ENCODE measurements at regions not wholly inside any gene's neighbourhood (a gene's known extent, or its start where the extent isn't known, plus 50 kb on each side); places are given as distances from the start of the nearest gene placed in this dataset.

DNA sequence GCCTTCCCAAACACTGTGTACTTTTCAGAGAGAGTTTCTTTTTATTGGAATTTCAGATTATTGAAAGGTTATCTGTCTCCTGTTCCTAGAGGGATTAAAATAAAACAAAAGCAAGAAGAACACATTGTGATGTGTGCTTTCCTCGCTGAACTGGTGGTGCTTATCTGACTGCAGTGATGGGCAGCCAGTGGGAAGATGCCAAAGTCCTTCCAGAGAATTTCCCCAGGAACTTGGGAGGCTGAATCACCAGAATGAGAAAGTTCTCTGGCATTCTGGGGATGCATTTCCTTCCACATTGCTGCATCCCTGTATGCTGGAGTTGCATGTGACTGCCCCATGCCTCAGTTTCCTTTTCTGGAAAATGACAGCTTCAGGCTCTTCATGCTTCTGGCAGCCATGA, 53.9 kb upstream of the SEC11C start:
- H2BK12ac ChIP-seq (ENCODE audit: low read depth, low read length), result no peak overlapping the region
- H2BK120ac ChIP-seq (replicated peaks; ENCODE audit: low read depth, low read length), result no peak overlapping the region
- no peak overlapping the region for H3K18ac ChIP-seq (ENCODE audit: extremely low read depth, low read length)
- CTCF ChIA-PET (ENCODE audit: partially characterized antibody), result interaction anchor here (0.9 to 7.4 kb wide), 15 partner anchors 9 to 322 kb away, joined by 3 to 62 read pairs (median 6); partner anchors contain the start of gene GRP
- no peak overlapping the region for H3K56ac ChIP-seq (replicated peaks; ENCODE audit: insufficient read length, low read depth, low read length)
- H3K27ac ChIP-seq (ENCODE audit: low read depth, low read length), result no peak overlapping the region
- H3K4me3 ChIP-seq (ENCODE audit: extremely low read depth in 1 of 4, insufficient read depth in 2 of 4, low read depth in 3 of 4, low read length in 4 of 4), result no peak overlapping the region
- no peaks in the 10 kb centered on the region for H3K9me3 ChIP-seq (ENCODE audit: insufficient read depth in 2 of 2, low read depth in 1 of 2, low read length in 1 of 2)
- 88% methylated on average over 1 of the region's 1 CpG; no CpG with 5 or more reads in 1 of the 2 experiments for WGBS, 2 experiments (ENCODE audit: extremely low coverage in 1 of 2, insufficient coverage in 1 of 2, insufficient read length in 1 of 2, insufficient replicate concordance in 2 of 2, low coverage in 1 of 2, low lambda C conversion rate in 2 of 2, missing lambda C conversion rate in 1 of 2)
- no peak overlapping the region for H4K91ac ChIP-seq (replicated peaks; ENCODE audit: insufficient read length, low read length)
- H3K79me1 ChIP-seq (ENCODE audit: low read depth, low read length), result no peaks in the 10 kb centered on the region
- no peaks in the 10 kb centered on the region for H3K27me3 ChIP-seq (replicated peaks in 1 of 4; ENCODE audit: control insufficient read depth in 3 of 4, extremely low read depth in 1 of 4, insufficient read depth in 3 of 4, low read length in 3 of 4)
- no peak for FAIRE-seq
- no peaks in the 10 kb centered on the region for H3K36me3 ChIP-seq (ENCODE audit: control insufficient read depth in 2 of 4, insufficient read depth in 4 of 4, low read length in 3 of 4)
- H3K79me2 ChIP-seq (ENCODE audit: control insufficient read depth in 1 of 2, insufficient read depth in 2 of 2, low read length in 2 of 2), result no peaks in the 10 kb centered on the region
- H4K5ac ChIP-seq (ENCODE audit: insufficient read length, low read depth, low read length), result no peak overlapping the region
- H4K8ac ChIP-seq (ENCODE audit: extremely low read depth, insufficient read depth, low read length), result no peak overlapping the region
- H3K4ac ChIP-seq (replicated peaks; ENCODE audit: insufficient read length, low read depth, low read length), result no peak overlapping the region
- no peak overlapping the region for H3K23ac ChIP-seq (ENCODE audit: insufficient read length)
- H2BK5ac ChIP-seq (ENCODE audit: low read depth, low read length), result no peak overlapping the region
- DNase-seq (ENCODE audit: low read depth in 1 of 2, low spot score in 2 of 2), result no peak
- no peaks in the 10 kb centered on the region for H3K4me1 ChIP-seq (replicated peaks in 1 of 4; ENCODE audit: control insufficient read depth in 3 of 4, insufficient read depth in 4 of 4, low read length in 3 of 4)
- H3K4me2 ChIP-seq (ENCODE audit: insufficient read depth in 1 of 2, low read depth in 2 of 2, low read length in 2 of 2), result no peak overlapping the region
- H2AK5ac ChIP-seq (ENCODE audit: low read depth, low read length), result no peak overlapping the region
- H3K14ac ChIP-seq (ENCODE audit: insufficient read length), result no peak overlapping the region
- H2BK20ac ChIP-seq (ENCODE audit: low read length), result no peak overlapping the region
- no peaks in the 10 kb centered on the region for H4K20me1 ChIP-seq (replicated peaks in 1 of 2; ENCODE audit: control insufficient read depth in 1 of 2, insufficient read depth in 2 of 2, low read length in 2 of 2)
- POLR2A ChIA-PET (ENCODE audit: partially characterized antibody), result no interaction called here
- no peak overlapping the region for H3K9ac ChIP-seq (replicated peaks in 1 of 4; ENCODE audit: extremely low read depth in 1 of 4, low read depth in 3 of 4, low read length in 3 of 4)
- H3K23me2 ChIP-seq (ENCODE audit: low read depth, low read length), result no peaks in the 10 kb centered on the region
- no peak overlapping the region for H2BK15ac ChIP-seq (ENCODE audit: low read length)
- H2AFZ ChIP-seq (ENCODE audit: low read length), result no peak overlapping the region
- no peak for TF ChIP-seq PHF8 (conservative IDR thresholded peaks at IDR 0.05; ENCODE audit: low read depth, low read length)
- no peak for TF ChIP-seq CHD2 (IDR thresholded peaks at IDR 0.05; ENCODE audit: low read length)
- TF ChIP-seq BRCA1 (IDR thresholded peaks at IDR 0.05; ENCODE audit: low read depth, low read length), result no peak
- TF ChIP-seq CEBPB (IDR thresholded peaks at IDR 0.05; ENCODE audit: low read depth, low read length), result no peak
- TF ChIP-seq, protein P1, sequence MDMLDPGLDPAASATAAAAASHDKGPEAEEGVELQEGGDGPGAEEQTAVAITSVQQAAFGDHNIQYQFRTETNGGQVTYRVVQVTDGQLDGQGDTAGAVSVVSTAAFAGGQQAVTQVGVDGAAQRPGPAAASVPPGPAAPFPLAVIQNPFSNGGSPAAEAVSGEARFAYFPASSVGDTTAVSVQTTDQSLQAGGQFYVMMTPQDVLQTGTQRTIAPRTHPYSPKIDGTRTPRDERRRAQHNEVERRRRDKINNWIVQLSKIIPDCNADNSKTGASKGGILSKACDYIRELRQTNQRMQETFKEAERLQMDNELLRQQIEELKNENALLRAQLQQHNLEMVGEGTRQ (IDR thresholded peaks at IDR 0.05; ENCODE audit: low read length), result no peak
- TF ChIP-seq EZH2 (IDR thresholded peaks at IDR 0.05; ENCODE audit: low read depth, low read length, severe bottlenecking), result no peak
- no peak for TF ChIP-seq NRF1 (IDR thresholded peaks at IDR 0.05; ENCODE audit: low read depth, low read length)
